ENCODE measurements at regions not wholly inside any gene's neighbourhood (a gene's known extent, or its start where the extent isn't known, plus 50 kb on each side); places are given as distances from the start of the nearest gene placed in this dataset.

- TF ChIP-seq POLR2A (IDR thresholded peaks at IDR 0.05) (no peak), POLR2AphosphoS5 (IDR thresholded peaks at IDR 0.05) (no peak)
Observed at GRCh38 chr16:62853887-62854286, 817.6 kb upstream of the CDH8 start.
